Skeletal muscle cell (primary cell): ENCODE measurements at regions not wholly inside any gene's neighbourhood (a gene's known extent, or its start where the extent isn't known, plus 50 kb on each side); places are given as distances from the start of the nearest gene placed in this dataset.

Experiments used
- DNase-seq: peaks from one replicate; pipeline ENCODE4 v3.0.0-alpha.2; 2010; ENCODE audit warnings: low read depth
- H3K4me3 ChIP-seq: 2 replicates; pipeline ENCODE4 v1.5.1; 2011; ENCODE audit warnings: low read depth, mild to moderate bottlenecking, control low read depth, low read length, moderate library complexity

DNA sequence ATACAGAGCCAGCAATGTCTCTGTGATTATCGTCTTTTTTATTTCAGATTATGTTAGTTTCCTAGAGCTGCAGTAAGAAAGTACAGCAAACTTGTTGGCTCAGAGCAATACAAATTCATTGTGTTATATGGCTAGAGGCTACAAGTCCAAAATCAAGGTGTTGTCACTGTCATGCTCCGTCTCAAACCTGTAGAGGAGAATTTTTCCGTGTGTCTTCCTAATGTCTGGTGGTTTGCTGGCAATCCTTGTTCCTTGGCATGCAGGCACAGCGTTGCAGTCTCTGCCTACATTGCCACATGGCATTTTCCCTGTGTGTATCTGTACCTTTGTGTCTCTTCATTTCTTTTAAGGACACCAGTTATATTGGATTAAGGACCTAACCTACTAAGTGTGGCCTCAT, 244.4 kb downstream of the LRRIQ3 start:
- no peak for DNase-seq
- no peak overlapping the region for H3K4me3 ChIP-seq

DNA sequence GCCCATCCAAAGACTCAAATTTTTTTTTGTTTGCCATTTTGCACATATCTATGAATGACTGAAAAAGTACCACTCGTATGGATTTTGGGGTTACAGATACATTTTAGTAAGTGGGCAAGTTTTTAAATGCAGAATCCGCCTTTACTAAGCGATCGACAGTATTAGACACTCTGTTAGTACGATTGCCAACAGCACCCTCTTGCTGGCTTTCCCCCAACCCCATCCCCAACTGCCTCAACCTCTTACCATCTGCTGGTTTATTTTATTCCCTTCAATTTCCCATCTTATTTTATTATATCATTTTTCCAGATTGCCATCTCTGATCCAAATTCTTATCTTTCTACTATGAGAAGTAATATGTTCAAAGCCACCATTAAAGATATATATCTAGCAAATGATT, 244.8 kb downstream of the LRRIQ3 start:
- no peak for DNase-seq
- H3K4me3 ChIP-seq = no peak overlapping the region

- no peak for DNase-seq
These were observed 249.9 kb downstream of the LRRIQ3 start for GRCh38 chr1:73948055-73948454.

GRCh38 chr1:73947009-73947408, 251.0 kb downstream of the LRRIQ3 start:
- DNase-seq = no peak
- no peak overlapping the region for H3K4me3 ChIP-seq

More at GRCh38 chr1:73948055-73948454, 249.9 kb downstream of the LRRIQ3 start:
- no peak overlapping the region for H3K4me3 ChIP-seq

GRCh38 chr1:73943270-73943669, 254.7 kb downstream of the LRRIQ3 start:
- H3K4me3 ChIP-seq = no peak overlapping the region
- no peak for DNase-seq

- DNase-seq = no peak
- no peak overlapping the region for H3K4me3 ChIP-seq
These were observed 267.7 kb downstream of the LRRIQ3 start for GRCh38 chr1:73930293-73930692.

- no peak overlapping the region for H3K4me3 ChIP-seq
- no peak for DNase-seq
These were observed 283.0 kb downstream of the LRRIQ3 start for GRCh38 chr1:73914951-73915350.

- no peak for DNase-seq
- H3K4me3 ChIP-seq = no peak overlapping the region
These were observed 285.0 kb downstream of the LRRIQ3 start for GRCh38 chr1:73913025-73913424.

DNA sequence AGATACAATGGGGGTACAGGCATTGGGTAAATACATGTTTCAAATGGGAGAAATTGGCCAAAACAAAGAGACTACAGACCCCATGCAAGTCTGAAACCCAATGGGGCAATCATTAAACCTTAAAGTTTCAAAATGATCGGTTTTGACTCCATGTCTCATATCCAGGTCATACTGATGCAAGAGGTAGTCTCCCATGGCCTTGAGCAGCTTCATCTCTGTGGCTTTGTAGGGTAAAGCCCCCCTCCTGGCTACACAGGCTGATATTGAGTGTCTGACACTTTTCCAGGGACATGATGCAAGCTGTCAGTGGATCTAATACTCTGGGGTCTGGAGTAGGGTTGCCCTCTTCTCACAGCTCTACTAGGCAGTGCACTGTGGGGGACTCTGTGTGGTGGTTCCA, 286.1 kb downstream of the LRRIQ3 start:
- H3K4me3 ChIP-seq = no peak overlapping the region
- DNase-seq = no peak

GRCh38 chr1:73910466-73910865, 287.5 kb downstream of the LRRIQ3 start:
- no peak for DNase-seq

GRCh38 chr1:73910062-73910461, 287.9 kb downstream of the LRRIQ3 start:
- no peak overlapping the region for H3K4me3 ChIP-seq
- no peak for DNase-seq

More at GRCh38 chr1:73910466-73910865, 287.5 kb downstream of the LRRIQ3 start:
- no peak overlapping the region for H3K4me3 ChIP-seq

DNA sequence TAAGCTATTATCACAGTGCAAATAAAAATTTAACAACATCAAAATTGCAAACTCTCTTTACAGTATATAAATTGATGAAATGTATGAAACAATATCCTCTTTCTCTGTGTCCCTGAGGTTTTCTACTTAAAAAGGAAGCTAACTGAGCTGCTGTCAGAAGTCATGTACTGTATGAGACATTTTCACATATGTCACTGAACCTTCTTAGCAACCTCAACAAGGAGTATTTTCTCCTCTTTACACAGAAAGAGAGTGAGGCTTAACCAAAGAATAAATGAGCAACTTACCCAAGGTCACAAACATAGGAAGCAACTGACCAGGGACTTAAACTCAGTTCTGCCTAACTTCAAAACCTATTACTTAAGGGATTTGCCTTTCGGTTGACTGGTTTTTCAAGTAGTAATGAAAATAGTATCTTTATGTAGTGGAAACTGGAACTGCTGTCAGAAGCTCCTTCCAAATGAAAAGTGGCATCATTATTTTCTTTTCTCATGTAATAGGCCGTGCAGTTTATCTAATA, 288.9 kb downstream of the LRRIQ3 start:
- no peak for DNase-seq

DNA sequence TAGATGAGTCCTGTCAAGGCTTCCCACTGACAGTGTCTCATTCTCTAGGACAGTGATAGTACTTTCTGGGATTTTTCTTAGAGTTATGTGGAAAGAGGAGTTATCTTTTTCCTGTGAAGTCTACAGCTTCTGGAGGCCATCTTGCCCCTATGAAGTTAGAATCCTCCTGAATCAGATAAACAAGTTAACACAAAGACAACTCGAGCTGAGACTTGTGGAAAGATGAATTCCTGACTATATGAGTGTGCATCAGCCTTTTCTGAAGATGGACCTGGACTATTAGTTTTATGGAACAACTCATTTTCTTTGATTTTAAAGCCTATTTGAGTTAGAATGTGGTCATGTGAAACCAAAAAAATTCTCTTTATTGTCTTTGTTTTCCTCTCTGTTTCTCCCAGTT, 290.9 kb downstream of the LRRIQ3 start:
- no peak overlapping the region for H3K4me3 ChIP-seq
- no peak for DNase-seq

More for the DNA sequence above, 288.9 kb downstream of the LRRIQ3 start:
- no peak overlapping the region for H3K4me3 ChIP-seq

DNA sequence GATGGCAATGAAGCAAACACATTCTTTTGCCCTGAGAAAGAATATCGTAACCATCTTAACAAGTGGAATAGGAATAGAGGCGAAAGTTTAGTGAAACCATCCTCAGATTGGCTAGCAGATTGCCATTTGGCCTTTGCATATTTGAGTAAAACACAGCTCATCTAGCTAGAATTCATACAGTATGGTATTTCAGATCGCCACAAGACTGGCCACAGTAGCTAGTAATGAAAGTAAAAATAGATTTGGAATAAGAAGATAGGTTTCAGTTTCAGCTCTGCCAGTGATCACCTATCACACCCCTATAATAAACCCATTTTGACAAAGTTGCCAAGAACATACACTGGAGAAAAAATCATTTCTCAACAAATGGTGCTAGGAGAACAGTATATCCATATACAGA, 294.9 kb downstream of the LRRIQ3 start:
- H3K4me3 ChIP-seq = no peak overlapping the region

GRCh38 chr1:73901738-73902137, 296.2 kb downstream of the LRRIQ3 start:
- no peak for DNase-seq
- no peak overlapping the region for H3K4me3 ChIP-seq

More for the DNA sequence above, 294.9 kb downstream of the LRRIQ3 start:
- DNase-seq = no peak

GRCh38 chr1:73899311-73899710, 298.7 kb downstream of the LRRIQ3 start:
- H3K4me3 ChIP-seq = no peak overlapping the region
- DNase-seq = no peak

DNA sequence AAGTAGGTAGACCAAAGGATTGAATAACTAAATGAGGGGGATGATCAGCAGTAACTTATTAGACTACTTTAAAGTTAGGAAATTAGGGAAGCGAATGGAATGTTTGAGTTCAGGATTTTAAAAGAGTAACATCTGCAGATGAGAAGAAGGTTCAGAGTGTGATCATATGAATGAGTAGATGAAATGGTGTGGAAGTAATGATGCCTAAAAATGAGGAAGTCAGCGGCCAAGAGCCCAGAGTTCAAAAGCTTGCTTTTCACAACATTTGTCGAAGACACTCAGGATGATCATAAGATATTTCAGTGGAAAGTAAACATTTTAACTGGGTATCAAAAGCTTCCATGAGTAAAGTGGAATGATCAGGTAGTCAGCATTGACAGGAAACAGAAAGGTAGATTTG, 299.4 kb downstream of the LRRIQ3 start:
- no peak overlapping the region for H3K4me3 ChIP-seq

GRCh38 chr1:73887412-73887811, 310.6 kb downstream of the LRRIQ3 start:
- H3K4me3 ChIP-seq = no peak overlapping the region
- no peak for DNase-seq

More for the DNA sequence above, 299.4 kb downstream of the LRRIQ3 start:
- no peak for DNase-seq

DNA sequence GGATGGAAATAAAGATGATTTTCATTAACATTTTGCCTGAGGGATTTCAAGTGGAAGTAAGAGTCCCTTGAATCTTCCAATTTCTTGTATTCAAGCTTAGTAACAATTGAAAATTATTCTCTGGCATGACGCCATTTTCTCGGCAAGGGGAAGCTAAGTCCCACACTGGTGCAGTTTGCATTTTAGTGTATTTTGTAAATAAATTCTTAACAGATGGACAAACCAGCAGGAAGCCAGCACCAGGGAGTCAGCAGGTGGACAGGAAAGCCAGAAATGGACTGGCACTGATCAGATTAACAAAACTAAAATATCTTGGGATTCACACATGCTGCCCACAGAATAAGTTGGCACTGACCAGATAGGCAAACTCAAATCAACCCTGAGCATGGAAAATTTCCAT, 311.3 kb downstream of the LRRIQ3 start:
- DNase-seq = no peak
- no peak overlapping the region for H3K4me3 ChIP-seq

GRCh38 chr1:73874806-73875205, 323.2 kb downstream of the LRRIQ3 start:
- DNase-seq = no peak
- no peak overlapping the region for H3K4me3 ChIP-seq

- DNase-seq = no peak
- no peak overlapping the region for H3K4me3 ChIP-seq
These were observed 329.1 kb downstream of the LRRIQ3 start for GRCh38 chr1:73868810-73869336.

- H3K4me3 ChIP-seq = no peak overlapping the region
- no peak for DNase-seq
These were observed 335.6 kb downstream of the LRRIQ3 start for GRCh38 chr1:73862355-73862754.
